ENCODE measurements at regions not wholly inside any gene's neighbourhood (a gene's known extent, or its start where the extent isn't known, plus 50 kb on each side); places are given as distances from the start of the nearest gene placed in this dataset.

DNA sequence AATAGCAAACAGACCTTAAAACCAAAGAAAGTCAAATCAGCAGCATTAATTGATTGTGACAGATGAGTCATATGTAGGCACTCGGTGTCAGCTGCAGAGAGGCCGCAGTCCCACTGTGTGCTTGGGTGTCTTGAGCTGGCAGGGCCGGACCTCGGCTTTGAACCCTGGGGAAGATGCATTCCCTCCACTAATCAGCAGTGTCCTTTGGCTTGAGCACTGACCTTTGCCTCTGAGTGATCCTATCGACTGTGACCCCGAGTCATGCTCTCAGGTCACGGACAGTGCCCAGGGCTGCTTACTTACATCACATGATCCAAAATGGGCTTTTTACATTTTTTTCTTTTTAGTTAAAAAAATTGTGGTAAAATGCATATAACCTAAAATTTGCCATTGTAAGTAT lies 188.7 kb downstream of the GADD45G start:
- TF ChIP-seq MAX (IDR thresholded peaks at IDR 0.05), result no peak
- no peak for TF ChIP-seq CEBPB (IDR thresholded peaks at IDR 0.05)
- no peak for TF ChIP-seq EP300 (IDR thresholded peaks at IDR 0.05; ENCODE audit: borderline replicate concordance)
- no peak for TF ChIP-seq TCF12 (IDR thresholded peaks at IDR 0.05; ENCODE audit: low read depth)
- no peak for TF ChIP-seq TEAD4 (IDR thresholded peaks at IDR 0.05)
- no peak for TF ChIP-seq EGR1 (IDR thresholded peaks at IDR 0.05)
- TF ChIP-seq TAF1 (IDR thresholded peaks at IDR 0.05; ENCODE audit: low read depth), result no peak
- TF ChIP-seq NFIC (IDR thresholded peaks at IDR 0.05), result no peak
- no peak for TF ChIP-seq YY1 (IDR thresholded peaks at IDR 0.05; ENCODE audit: low read depth)
- TF ChIP-seq FOXM1 (IDR thresholded peaks at IDR 0.05; ENCODE audit: borderline replicate concordance, low read depth), result no peak
- TF ChIP-seq ZBTB7A (IDR thresholded peaks at IDR 0.05; ENCODE audit: low read depth), result no peak
- TF ChIP-seq REST (IDR thresholded peaks at IDR 0.05; ENCODE audit: low read depth), result no peak

DNA sequence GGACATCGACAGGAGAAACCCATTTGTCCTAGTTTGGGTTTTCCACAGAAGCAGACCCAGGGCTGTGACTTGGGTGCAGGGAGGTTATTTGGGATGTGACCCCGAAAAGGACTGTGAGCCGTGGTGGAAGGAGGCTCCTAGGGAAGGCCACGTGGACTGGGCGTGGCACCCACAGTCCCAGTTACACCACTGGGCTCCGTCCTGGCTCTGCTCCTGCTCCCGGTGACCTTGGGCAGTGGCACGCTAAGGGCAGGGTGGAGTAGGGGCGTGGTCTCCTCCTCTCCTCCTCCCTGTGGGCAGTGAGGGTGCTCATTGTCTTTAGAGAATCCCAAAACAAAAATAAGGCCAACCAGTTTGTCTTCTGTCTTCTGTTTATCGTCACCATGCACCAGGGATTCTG lies 190.1 kb downstream of the GADD45G start:
- TF ChIP-seq CREB1 (IDR thresholded peaks at IDR 0.05; ENCODE audit: low read depth) (no peak), REST (IDR thresholded peaks at IDR 0.05; ENCODE audit: low read depth) (no peak), TCF12 (IDR thresholded peaks at IDR 0.05; ENCODE audit: low read depth) (no peak)

GRCh38 chr9:89795538-89796195 lies 190.9 kb downstream of the GADD45G start:
- no peak for TF ChIP-seq YY1 (IDR thresholded peaks at IDR 0.05; ENCODE audit: low read depth)
- TF ChIP-seq, protein P1, sequence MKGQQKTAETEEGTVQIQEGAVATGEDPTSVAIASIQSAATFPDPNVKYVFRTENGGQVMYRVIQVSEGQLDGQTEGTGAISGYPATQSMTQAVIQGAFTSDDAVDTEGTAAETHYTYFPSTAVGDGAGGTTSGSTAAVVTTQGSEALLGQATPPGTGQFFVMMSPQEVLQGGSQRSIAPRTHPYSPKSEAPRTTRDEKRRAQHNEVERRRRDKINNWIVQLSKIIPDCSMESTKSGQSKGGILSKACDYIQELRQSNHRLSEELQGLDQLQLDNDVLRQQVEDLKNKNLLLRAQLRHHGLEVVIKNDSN (IDR thresholded peaks at IDR 0.05), result no peak
- no peak for TF ChIP-seq NFIC (IDR thresholded peaks at IDR 0.05)
- no peak for TF ChIP-seq CEBPB (IDR thresholded peaks at IDR 0.05)
- TF ChIP-seq TEAD4 (IDR thresholded peaks at IDR 0.05), result no peak
- no peak for TF ChIP-seq CREB1 (IDR thresholded peaks at IDR 0.05; ENCODE audit: low read depth)
- TF ChIP-seq EP300 (IDR thresholded peaks at IDR 0.05; ENCODE audit: borderline replicate concordance), result no peak
- no peak for TF ChIP-seq TAF1 (IDR thresholded peaks at IDR 0.05; ENCODE audit: low read depth)
- TF ChIP-seq MAX (IDR thresholded peaks at IDR 0.05), result no peak
- no peak for TF ChIP-seq FOXM1 (IDR thresholded peaks at IDR 0.05; ENCODE audit: borderline replicate concordance, low read depth)
- no peak for TF ChIP-seq REST (IDR thresholded peaks at IDR 0.05; ENCODE audit: low read depth)
- no peak for TF ChIP-seq EGR1 (IDR thresholded peaks at IDR 0.05)

- TF ChIP-seq TCF12 (IDR thresholded peaks at IDR 0.05; ENCODE audit: low read depth) (no peak), MAX (IDR thresholded peaks at IDR 0.05) (no peak), NFIC (IDR thresholded peaks at IDR 0.05) (no peak), TEAD4 (IDR thresholded peaks at IDR 0.05) (no peak), CEBPB (IDR thresholded peaks at IDR 0.05) (no peak), YY1 (IDR thresholded peaks at IDR 0.05; ENCODE audit: low read depth) (no peak), RAD21 (IDR thresholded peaks at IDR 0.05; ENCODE audit: low read depth) (no peak)
- TF ChIP-seq, protein P1 (IDR thresholded peaks at IDR 0.05), result no peak
Measured at GRCh38 chr9:89796606-89797005, 191.8 kb downstream of the GADD45G start.

- TF ChIP-seq MAX (IDR thresholded peaks at IDR 0.05) (no peak), TAF1 (IDR thresholded peaks at IDR 0.05; ENCODE audit: low read depth) (no peak), EP300 (IDR thresholded peaks at IDR 0.05; ENCODE audit: borderline replicate concordance) (no peak), CEBPB (IDR thresholded peaks at IDR 0.05) (no peak), TCF12 (IDR thresholded peaks at IDR 0.05; ENCODE audit: low read depth) (no peak), EGR1 (IDR thresholded peaks at IDR 0.05) (no peak), YY1 (IDR thresholded peaks at IDR 0.05; ENCODE audit: low read depth) (no peak), ZBTB7A (IDR thresholded peaks at IDR 0.05; ENCODE audit: low read depth) (no peak), RAD21 (IDR thresholded peaks at IDR 0.05; ENCODE audit: low read depth) (no peak), REST (IDR thresholded peaks at IDR 0.05; ENCODE audit: low read depth) (no peak), FOXM1 (IDR thresholded peaks at IDR 0.05; ENCODE audit: borderline replicate concordance, low read depth) (no peak), NFIC (IDR thresholded peaks at IDR 0.05) (no peak), TEAD4 (IDR thresholded peaks at IDR 0.05) (no peak), CREB1 (IDR thresholded peaks at IDR 0.05; ENCODE audit: low read depth) (no peak)
- TF ChIP-seq, protein P1 (IDR thresholded peaks at IDR 0.05), result no peak
Measured at GRCh38 chr9:89797255-89797654, 192.4 kb downstream of the GADD45G start.
